Gastroesophageal sphincter (tissue), 3 donors: ENCODE measurements at regions not wholly inside any gene's neighbourhood (a gene's known extent, or its start where the extent isn't known, plus 50 kb on each side); places are given as distances from the start of the nearest gene placed in this dataset.

Source experiments
- CTCF ChIP-seq, 4 experiments: fragments of 200-600 bp in 2 of 4; fragments of 450-650 bp in 2 of 4; sonication (generic) in 1 of 4; IDR thresholded peaks; one replicate each; pipeline ENCODE4 v1.5.1; 2017 to 2019; ENCODE audit warnings: antibody characterized with exemption in 4 of 4, mild to moderate bottlenecking in 2 of 4, moderate library complexity in 2 of 4
- EP300 ChIP-seq: sonication (generic); formaldehyde crosslinking; IDR thresholded peaks from one replicate; pipeline ENCODE4 v1.6.1; 2017; ENCODE audit warnings: antibody characterized with exemption, mild to moderate bottlenecking
- POLR2A ChIP-seq, 2 donors: fragments of 450-650 bp; IDR thresholded peaks; one replicate each; pipeline ENCODE4 v1.6.1; 2017; ENCODE audit warnings: antibody characterized with exemption in 2 of 2, mild to moderate bottlenecking in 2 of 2, moderate library complexity in 1 of 2
- POLR2AphosphoS5 ChIP-seq: sonication (generic); formaldehyde crosslinking; IDR thresholded peaks from one replicate; pipeline ENCODE4 v1.6.1; 2017; ENCODE audit warnings: antibody characterized with exemption

GRCh38 chr6:84815896-84816735 is 51.7 kb upstream of the TBX18 start:
- TF ChIP-seq CTCF (IDR thresholded peaks at IDR 0.05) = no peak
- TF ChIP-seq POLR2A (IDR thresholded peaks at IDR 0.05) = no peak
- no peak for TF ChIP-seq EP300
- no peak for TF ChIP-seq POLR2AphosphoS5
